Osteocyte (in vitro differentiated cells): ENCODE measurements at regions not wholly inside any gene's neighbourhood (a gene's known extent, or its start where the extent isn't known, plus 50 kb on each side); places are given as distances from the start of the nearest gene placed in this dataset.

Experiments
- DNase-seq: peaks from one replicate; pipeline ENCODE4 v3.0.0; 2021; ENCODE audit warnings: mixed read lengths; ENCODE audit not compliant: unreplicated experiment; ENCODE audit errors: extremely low spot score
- H3K27ac Mint-ChIP-seq: one replicate; pipeline ENCODE4 v1.8.0; 2021; ENCODE audit warnings: mild to moderate bottlenecking, mixed read lengths; ENCODE audit not compliant: unreplicated experiment
- H3K27me3 Mint-ChIP-seq: one replicate; pipeline ENCODE4 v1.8.0; 2021; ENCODE audit warnings: mixed read lengths; ENCODE audit not compliant: unreplicated experiment
- H3K36me3 Mint-ChIP-seq: one replicate; pipeline ENCODE4 v1.8.0; 2021; ENCODE audit warnings: mixed read lengths; ENCODE audit not compliant: unreplicated experiment
- H3K4me1 Mint-ChIP-seq: one replicate; pipeline ENCODE4 v1.8.0; 2021; ENCODE audit warnings: mixed read lengths; ENCODE audit not compliant: unreplicated experiment
- H3K4me3 Mint-ChIP-seq: one replicate; pipeline ENCODE4 v1.8.0; 2021; ENCODE audit warnings: mild to moderate bottlenecking, moderate library complexity, mixed read lengths; ENCODE audit not compliant: unreplicated experiment
- H3K9me3 Mint-ChIP-seq: one replicate; pipeline ENCODE4 v1.8.0; 2021; ENCODE audit warnings: mixed read lengths; ENCODE audit not compliant: unreplicated experiment
- TF ChIP-seq, protein P1 (sequence below): fragments of 200-600 bp; sonication (generic); IDR thresholded peaks from 2 replicates; pipeline ENCODE4 v1.5.0; 2021; ENCODE audit warnings: antibody characterized with exemption, mild to moderate bottlenecking, moderate library complexity

DNA sequence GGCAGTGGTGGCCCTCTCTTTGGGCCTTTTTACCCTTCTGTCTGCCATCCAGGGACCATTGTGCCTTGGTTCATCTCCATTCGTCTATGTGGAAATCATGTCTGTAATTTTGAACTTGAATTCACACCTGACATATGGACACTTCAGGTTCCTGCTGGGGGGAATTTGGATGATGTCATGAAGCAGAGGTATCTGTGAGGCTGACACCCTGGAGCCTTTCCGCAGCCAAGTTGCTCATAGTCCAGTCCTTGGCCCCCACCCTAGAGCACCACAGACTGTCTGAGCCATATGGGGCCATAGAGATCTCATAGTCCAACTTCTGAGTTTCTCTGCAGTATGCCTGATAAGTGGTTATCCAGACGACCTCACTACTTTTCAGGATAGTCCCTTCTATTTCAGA lies 147.7 kb upstream of the CACNA1E start:
- no peaks in the 10 kb centered on the region for H3K36me3 Mint-ChIP-seq
- peaks cover 10% of the 10 kb centered on the region for H3K9me3 Mint-ChIP-seq
- H3K4me1 Mint-ChIP-seq: no peaks in the 10 kb centered on the region
- H3K27ac Mint-ChIP-seq: no peak overlapping the region
- no peak for DNase-seq
- TF ChIP-seq, protein P1, sequence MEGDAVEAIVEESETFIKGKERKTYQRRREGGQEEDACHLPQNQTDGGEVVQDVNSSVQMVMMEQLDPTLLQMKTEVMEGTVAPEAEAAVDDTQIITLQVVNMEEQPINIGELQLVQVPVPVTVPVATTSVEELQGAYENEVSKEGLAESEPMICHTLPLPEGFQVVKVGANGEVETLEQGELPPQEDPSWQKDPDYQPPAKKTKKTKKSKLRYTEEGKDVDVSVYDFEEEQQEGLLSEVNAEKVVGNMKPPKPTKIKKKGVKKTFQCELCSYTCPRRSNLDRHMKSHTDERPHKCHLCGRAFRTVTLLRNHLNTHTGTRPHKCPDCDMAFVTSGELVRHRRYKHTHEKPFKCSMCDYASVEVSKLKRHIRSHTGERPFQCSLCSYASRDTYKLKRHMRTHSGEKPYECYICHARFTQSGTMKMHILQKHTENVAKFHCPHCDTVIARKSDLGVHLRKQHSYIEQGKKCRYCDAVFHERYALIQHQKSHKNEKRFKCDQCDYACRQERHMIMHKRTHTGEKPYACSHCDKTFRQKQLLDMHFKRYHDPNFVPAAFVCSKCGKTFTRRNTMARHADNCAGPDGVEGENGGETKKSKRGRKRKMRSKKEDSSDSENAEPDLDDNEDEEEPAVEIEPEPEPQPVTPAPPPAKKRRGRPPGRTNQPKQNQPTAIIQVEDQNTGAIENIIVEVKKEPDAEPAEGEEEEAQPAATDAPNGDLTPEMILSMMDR: no peak
- no peaks in the 10 kb centered on the region for H3K27me3 Mint-ChIP-seq
- no peak overlapping the region for H3K4me3 Mint-ChIP-seq

DNA sequence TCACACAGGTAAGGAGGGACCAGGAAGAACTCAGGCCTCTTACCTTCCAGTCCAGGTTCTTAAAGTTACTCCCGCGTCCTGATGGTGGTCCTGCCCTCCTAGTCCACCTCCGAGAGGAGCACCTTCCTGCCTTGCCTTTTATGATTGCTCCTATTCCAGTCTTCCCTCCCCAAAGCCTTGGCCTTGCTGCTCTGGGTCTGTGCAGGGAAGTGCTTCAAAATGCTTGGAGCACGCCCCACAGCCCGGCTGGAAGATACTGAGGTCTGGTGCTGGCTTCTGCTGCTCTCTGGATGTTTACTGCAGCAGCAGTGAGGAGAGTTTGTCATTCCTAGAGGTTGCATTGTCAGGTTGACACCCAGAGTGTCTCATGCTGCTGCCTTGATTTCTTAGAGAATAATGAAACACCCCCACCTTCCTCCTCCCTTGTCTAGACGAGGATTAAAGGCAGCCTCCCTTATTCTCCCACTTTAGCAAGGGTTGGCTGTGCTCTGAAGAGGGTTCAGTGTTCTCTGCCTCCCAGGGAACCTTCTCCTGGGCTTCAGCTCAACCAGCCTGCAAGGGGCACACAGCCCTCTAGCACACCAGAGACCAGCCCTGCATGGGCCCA lies 142.2 kb upstream of the CACNA1E start:
- Mint-ChIP-seq H3K9me3 (peaks cover 10% of the 10 kb centered on the region), H3K4me3 (no peak overlapping the region), H3K4me1 (no peaks in the 10 kb centered on the region), H3K27me3 (no peaks in the 10 kb centered on the region), H3K36me3 (no peaks in the 10 kb centered on the region), H3K27ac (no peak overlapping the region)
- TF ChIP-seq, protein P1: no peak
- DNase-seq: no peak

DNA sequence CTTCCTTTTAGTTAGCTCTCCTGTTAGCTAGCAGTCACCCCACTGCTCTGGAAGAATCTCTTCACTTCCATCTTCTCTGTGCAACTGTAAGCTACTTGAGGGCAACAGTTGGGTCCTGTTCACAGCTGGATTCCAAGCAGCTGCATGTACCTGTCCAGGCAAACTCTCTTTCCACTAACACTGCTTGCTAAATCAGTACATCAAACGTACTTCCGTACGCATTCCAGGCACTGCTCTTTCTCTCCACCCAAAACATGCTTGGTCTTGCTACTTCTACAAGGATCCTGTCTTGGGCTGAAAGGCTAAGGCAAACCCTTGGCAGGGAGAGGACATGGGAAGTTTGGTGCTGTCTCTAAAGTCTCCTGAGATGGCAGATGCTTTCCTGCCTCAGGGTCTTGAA lies 139.2 kb upstream of the CACNA1E start:
- H3K27me3 Mint-ChIP-seq: no peaks in the 10 kb centered on the region
- DNase-seq: no peak
- H3K36me3 Mint-ChIP-seq: no peaks in the 10 kb centered on the region
- no peak overlapping the region for H3K27ac Mint-ChIP-seq
- H3K9me3 Mint-ChIP-seq: peaks cover 5% of the 10 kb centered on the region
- no peaks in the 10 kb centered on the region for H3K4me1 Mint-ChIP-seq
- TF ChIP-seq, protein P1: no peak
- no peak overlapping the region for H3K4me3 Mint-ChIP-seq

DNA sequence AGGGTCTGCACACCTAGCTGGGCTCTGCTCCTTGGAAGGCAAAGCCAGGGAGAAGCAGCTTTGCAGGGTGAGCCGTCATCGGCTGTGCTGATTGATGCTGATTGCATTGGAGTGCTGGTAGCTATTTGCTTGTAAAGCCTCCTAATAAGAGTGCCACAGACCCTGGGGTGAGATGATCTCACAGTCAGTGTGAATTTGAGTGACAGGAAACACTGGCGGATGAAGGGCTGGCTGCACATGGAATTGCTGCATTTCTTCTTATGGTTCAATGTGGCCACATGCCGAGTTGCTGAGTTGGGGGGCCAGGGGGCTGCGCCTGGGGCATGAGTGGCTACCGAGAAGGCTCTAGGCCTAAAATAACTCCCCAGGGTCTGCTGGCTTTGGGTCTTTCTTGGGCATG lies 138.2 kb upstream of the CACNA1E start:
- no peaks in the 10 kb centered on the region for H3K27me3 Mint-ChIP-seq

DNA sequence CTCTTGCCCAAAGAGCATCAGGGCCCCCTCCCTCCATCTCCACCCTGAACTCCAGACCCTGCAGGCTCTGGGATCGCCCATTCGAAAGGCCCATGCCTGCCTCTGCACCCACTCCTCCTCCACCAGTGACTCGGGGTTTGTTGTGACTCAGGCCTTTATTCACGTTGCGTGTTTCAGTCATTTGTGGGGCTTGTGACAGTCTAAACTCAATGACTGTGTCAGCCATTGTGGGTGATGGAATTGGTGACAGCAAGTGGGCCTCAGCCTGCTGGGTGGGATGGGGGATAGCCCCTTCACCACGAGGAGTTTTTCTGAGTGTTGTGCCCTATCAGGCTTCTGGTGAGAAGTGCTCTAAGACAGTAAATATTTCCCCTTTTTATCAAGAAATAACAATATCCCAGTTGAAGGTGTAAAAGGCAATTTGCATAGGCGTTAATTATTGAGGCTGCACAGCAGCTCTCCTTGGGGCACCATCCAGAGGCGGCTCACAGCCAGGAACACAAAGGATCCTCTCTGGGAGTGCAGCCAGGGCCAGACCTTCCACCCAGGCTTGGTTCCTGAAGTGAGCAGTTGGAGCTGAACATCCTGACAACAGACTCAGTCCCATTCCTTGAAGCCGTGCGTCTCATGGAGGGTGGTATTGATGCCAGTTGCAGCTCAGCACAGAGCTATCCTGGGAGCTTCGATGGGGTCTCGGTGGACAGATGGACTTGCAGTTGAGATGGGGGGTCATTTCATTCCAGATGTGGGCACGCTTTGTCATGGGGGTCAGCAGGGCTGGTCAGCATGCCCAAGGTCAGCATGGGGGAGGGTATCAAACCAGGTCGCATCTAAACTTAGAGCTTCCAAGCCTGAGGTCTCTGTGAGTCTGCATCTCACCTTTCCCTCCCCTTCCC lies 135.6 kb upstream of the CACNA1E start:
- Mint-ChIP-seq H3K4me1 (no peaks in the 10 kb centered on the region), H3K36me3 (no peaks in the 10 kb centered on the region), H3K27me3 (no peaks in the 10 kb centered on the region), H3K4me3 (no peak overlapping the region), H3K27ac (no peak overlapping the region), H3K9me3 (no peaks in the 10 kb centered on the region)
- peak; percentile 78 for DNase-seq
- TF ChIP-seq, protein P1: no peak

More for the DNA sequence above, 138.2 kb upstream of the CACNA1E start:
- Mint-ChIP-seq H3K4me1 (no peaks in the 10 kb centered on the region), H3K36me3 (no peaks in the 10 kb centered on the region), H3K9me3 (no peaks in the 10 kb centered on the region), H3K27ac (no peak overlapping the region), H3K4me3 (no peak overlapping the region)
- TF ChIP-seq, protein P1: no peak
- no peak for DNase-seq
